Peyer's patch (tissue), 4 donors: ENCODE measurements at regions not wholly inside any gene's neighbourhood (a gene's known extent, or its start where the extent isn't known, plus 50 kb on each side); places are given as distances from the start of the nearest gene placed in this dataset.

Experiments
- DNase-seq, 3 donors: peaks; one replicate each; pipeline ENCODE4 v3.0.0-alpha.2; 2017 to 2019
- H3K27ac ChIP-seq, 4 donors: fragments of 200-600 bp; sonication (generic); one replicate each; pipeline ENCODE4 v1.5.1; 2016 to 2019
- H3K27me3 ChIP-seq, 2 donors: fragments of 200-600 bp; sonication (generic); one replicate each; pipeline ENCODE4 v1.5.1; 2019
- H3K36me3 ChIP-seq, 3 donors: fragments of 200-600 bp; sonication (generic); one replicate each; pipeline ENCODE4 v1.5.1; 2016 to 2019
- H3K4me1 ChIP-seq, 4 donors: fragments of 200-600 bp; sonication (generic); one replicate each; pipeline ENCODE4 v1.5.1; 2016 to 2019
- H3K4me3 ChIP-seq, 4 donors: fragments of 200-600 bp; sonication (generic); 1 replicate in 3 of 4; 2 replicates in 1 of 4; pipeline ENCODE4 v1.5.1; 2016 to 2019; ENCODE audit warnings: mild to moderate bottlenecking in 1 of 4
- H3K9me3 ChIP-seq, 4 donors: fragments of 200-600 bp; sonication (generic); one replicate each; pipeline ENCODE4 v1.5.1; 2016 to 2019; ENCODE audit warnings: mild to moderate bottlenecking in 1 of 4
- CTCF ChIP-seq, 6 experiments: fragments of 450-650 bp in 4 of 6; fragments of 200-600 bp in 2 of 6; sonication (generic) in 1 of 6; IDR thresholded peaks; one replicate each; pipeline ENCODE4 v1.5.1; 2017 to 2019; ENCODE audit warnings: antibody characterized with exemption in 6 of 6, mild to moderate bottlenecking in 3 of 6, moderate library complexity in 1 of 6
- POLR2A ChIP-seq, 2 donors: fragments of 450-650 bp; IDR thresholded peaks; one replicate each; pipeline ENCODE4 v1.5.1; 2017; ENCODE audit warnings: antibody characterized with exemption in 2 of 2, mild to moderate bottlenecking in 2 of 2, moderate library complexity in 2 of 2

DNA sequence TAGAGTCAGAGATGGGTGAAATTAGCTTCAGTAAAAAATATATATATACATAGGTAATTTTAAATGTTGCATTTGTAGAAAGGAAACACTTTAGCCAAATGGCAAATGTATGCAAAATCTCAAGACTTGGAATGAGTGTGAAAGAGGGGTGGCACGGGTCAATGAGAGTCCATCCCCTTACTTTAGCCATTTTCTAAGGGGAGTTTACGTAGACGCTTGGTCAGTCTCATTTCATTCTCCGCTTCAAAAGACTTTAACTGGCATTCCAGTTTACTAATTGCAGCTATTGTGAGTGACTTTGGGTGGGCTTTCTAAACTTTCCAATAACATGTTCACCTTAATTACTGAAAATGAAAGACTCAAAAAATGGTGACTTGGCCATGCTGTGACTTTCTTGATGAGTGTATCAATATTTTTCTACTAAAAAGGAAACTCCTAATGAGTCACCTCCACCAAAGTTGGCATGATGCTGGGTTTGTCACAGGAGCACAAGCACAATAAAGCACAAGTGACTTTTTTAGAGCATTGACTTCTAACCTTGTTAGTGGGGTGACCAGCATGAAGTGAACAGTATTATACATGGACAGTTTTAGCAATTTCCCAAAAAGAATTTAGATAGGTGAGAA, 356.0 kb upstream of the RASGEF1B start:
- Histone ChIP-seq H3K4me3 (no peak overlapping the region), H3K36me3 (no peaks in the 10 kb centered on the region), H3K27ac (no peak overlapping the region), H3K4me1 (no peaks in the 10 kb centered on the region), H3K9me3 (no peaks in the 10 kb centered on the region), H3K27me3 (no peaks in the 10 kb centered on the region)
- no peak for TF ChIP-seq CTCF (IDR thresholded peaks at IDR 0.05)
- no peak for TF ChIP-seq POLR2A (IDR thresholded peaks at IDR 0.05)
- no peak for DNase-seq

DNA sequence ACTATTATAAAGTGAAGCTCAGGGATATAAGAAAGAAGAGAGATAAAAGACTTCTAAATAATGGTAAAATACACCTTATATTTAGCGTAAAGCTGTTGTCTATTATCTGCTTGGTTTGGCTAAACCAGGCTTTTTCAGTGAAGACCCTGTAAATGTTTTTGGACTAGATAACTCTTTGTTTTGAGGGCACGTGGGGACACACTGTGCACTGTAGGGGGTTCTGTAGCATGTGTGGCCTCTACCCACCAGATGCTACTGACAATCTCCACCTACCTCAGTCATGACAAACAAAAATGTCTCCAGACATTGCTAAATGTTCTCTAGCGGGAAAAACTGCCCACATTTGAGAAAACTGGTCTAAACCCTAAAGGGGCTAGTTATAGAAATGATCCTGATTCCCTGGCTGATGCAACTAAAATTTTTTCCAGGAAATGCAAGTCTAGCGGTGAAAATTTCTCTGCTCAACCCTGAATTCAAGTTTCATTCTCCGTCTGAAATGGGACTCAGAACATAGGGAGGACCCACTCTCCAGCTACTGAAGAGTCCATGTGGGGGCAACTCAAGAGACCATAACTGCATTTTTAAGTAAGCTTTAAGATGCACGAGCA, 355.2 kb upstream of the RASGEF1B start:
- Histone ChIP-seq H3K27ac (no peak overlapping the region), H3K4me3 (no peak overlapping the region), H3K36me3 (no peaks in the 10 kb centered on the region), H3K9me3 (no peaks in the 10 kb centered on the region), H3K4me1 (no peaks in the 10 kb centered on the region), H3K27me3 (no peaks in the 10 kb centered on the region)
- TF ChIP-seq CTCF (IDR thresholded peaks at IDR 0.05) = no peak
- TF ChIP-seq POLR2A (IDR thresholded peaks at IDR 0.05) = no peak
- DNase-seq = no peak

DNA sequence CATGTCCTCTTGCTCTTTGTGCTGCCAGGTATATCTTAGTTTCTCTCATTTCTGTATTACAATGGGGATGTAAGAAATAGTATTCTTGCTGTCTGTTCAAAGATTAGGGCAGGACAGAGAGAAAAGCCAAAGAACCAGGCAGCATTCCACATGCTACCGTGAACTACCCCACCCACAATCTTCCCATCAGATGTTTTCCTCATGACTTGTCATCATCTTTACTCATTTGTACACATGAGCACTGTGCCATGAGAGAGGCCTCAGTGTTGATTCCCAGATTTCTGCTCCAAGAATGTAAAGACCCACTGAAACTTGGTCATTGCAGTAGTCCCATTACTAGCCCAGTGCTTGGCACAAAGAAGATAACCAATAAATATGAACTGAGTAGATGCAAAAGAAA, 354.6 kb upstream of the RASGEF1B start:
- TF ChIP-seq CTCF (IDR thresholded peaks at IDR 0.05) = no peak
- no peak for TF ChIP-seq POLR2A (IDR thresholded peaks at IDR 0.05)
- H3K4me1 ChIP-seq = no peaks in the 10 kb centered on the region
- no peak for DNase-seq

GRCh38 chr4:81818385-81818920, 346.7 kb upstream of the RASGEF1B start:
- H3K36me3 ChIP-seq = no peaks in the 10 kb centered on the region
- H3K9me3 ChIP-seq = no peaks in the 10 kb centered on the region
- H3K27me3 ChIP-seq = no peaks in the 10 kb centered on the region
- H3K27ac ChIP-seq = no peak overlapping the region
- no peak for TF ChIP-seq CTCF (IDR thresholded peaks at IDR 0.05)
- TF ChIP-seq POLR2A (IDR thresholded peaks at IDR 0.05) = no peak
- H3K4me3 ChIP-seq = no peak overlapping the region
- no peak for DNase-seq
- H3K4me1 ChIP-seq = no peaks in the 10 kb centered on the region

More for the DNA sequence above, 354.6 kb upstream of the RASGEF1B start:
- Histone ChIP-seq H3K36me3 (no peaks in the 10 kb centered on the region), H3K4me3 (no peak overlapping the region), H3K27me3 (no peaks in the 10 kb centered on the region), H3K9me3 (no peaks in the 10 kb centered on the region), H3K27ac (no peak overlapping the region)

GRCh38 chr4:81816031-81816761, 344.5 kb upstream of the RASGEF1B start:
- no peak for TF ChIP-seq CTCF (IDR thresholded peaks at IDR 0.05)
- no peak for TF ChIP-seq POLR2A (IDR thresholded peaks at IDR 0.05)
- H3K4me3 ChIP-seq = no peak overlapping the region
- DNase-seq = no peak
- H3K27ac ChIP-seq = no peak overlapping the region
- H3K36me3 ChIP-seq = no peaks in the 10 kb centered on the region
- H3K4me1 ChIP-seq = no peaks in the 10 kb centered on the region
- no peaks in the 10 kb centered on the region for H3K9me3 ChIP-seq
- no peaks in the 10 kb centered on the region for H3K27me3 ChIP-seq
